RWPE2 (cell line): ENCODE measurements at regions not wholly inside any gene's neighbourhood (a gene's known extent, or its start where the extent isn't known, plus 50 kb on each side); places are given as distances from the start of the nearest gene placed in this dataset.
A peak's percentile ranks its signal among the peaks of the same experiment; 100 is the strongest.

Experiments used
- ATAC-seq: fragments of 200-7000 bp; cut with Tn5 transposase; 3 replicates; pipeline ENCODE4 v1.9.1; 2021; ENCODE audit warnings: low read depth
- DNase-seq: peaks from one replicate; pipeline ENCODE4 v3.0.0-alpha.2; 2020; ENCODE audit warnings: low spot score
- H3K27ac ChIP-seq: fragments of 450-650 bp; 2 replicates; pipeline ENCODE4 v1.5.1; 2017; ENCODE audit warnings: mild to moderate bottlenecking; ENCODE audit not compliant: poor library complexity, severe bottlenecking
- H3K27me3 ChIP-seq: fragments of 250-450 bp; sonication (Bioruptor Pico); 2 replicates; pipeline ENCODE4 v1.5.1; 2021; ENCODE audit warnings: mild to moderate bottlenecking, moderate library complexity; ENCODE audit not compliant: insufficient read depth, poor library complexity, severe bottlenecking
- H3K36me3 ChIP-seq: fragments of 250-450 bp; sonication (Bioruptor Pico); 2 replicates; pipeline ENCODE4 v1.5.1; 2020; ENCODE audit warnings: low read depth, mild to moderate bottlenecking, moderate library complexity
- H3K4me1 ChIP-seq: fragments of 250-450 bp; sonication (Bioruptor Pico); 2 replicates; pipeline ENCODE4 v1.5.1; 2021; ENCODE audit warnings: mild to moderate bottlenecking, moderate library complexity; ENCODE audit not compliant: insufficient read depth, poor library complexity, severe bottlenecking
- H3K4me3 ChIP-seq: fragments of 250-450 bp; sonication (Bioruptor Pico); 2 replicates; pipeline ENCODE4 v1.5.1; 2021; ENCODE audit warnings: mild to moderate bottlenecking, moderate library complexity; ENCODE audit not compliant: severe bottlenecking
- H3K9me3 ChIP-seq: fragments of 250-450 bp; sonication (Bioruptor Pico); 2 replicates; pipeline ENCODE4 v1.5.1; 2021; ENCODE audit warnings: mild to moderate bottlenecking, moderate library complexity; ENCODE audit not compliant: severe bottlenecking
- TF ChIP-seq, protein P1 (sequence below): fragments of 450-650 bp; IDR thresholded peaks from one replicate; pipeline ENCODE4 v1.5.1; 2017; ENCODE audit warnings: mild to moderate bottlenecking, moderate library complexity; ENCODE audit not compliant: poor library complexity, severe bottlenecking

DNA sequence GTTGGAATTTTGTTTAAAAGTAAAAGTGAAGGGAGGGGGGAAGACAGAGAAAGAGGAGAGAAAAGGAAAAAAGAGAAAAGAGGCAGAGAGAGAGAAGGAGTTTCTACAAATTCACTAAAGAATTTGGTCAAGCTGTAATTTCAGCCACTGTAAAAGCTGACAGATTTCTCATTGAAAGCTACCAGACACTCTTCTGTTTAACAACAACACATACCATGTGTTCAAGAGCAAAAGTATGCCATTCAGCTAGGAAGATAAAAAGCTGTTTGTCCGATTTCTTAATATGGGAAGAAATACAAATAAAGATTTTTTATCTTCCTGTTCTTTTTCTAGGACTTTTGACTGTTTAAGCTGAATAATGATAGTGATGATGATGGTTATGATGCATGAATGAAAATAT, 204.8 kb upstream of the RSPO3 start:
- Histone ChIP-seq H3K9me3 (no peaks in the 10 kb centered on the region), H3K27ac (no peak overlapping the region), H3K36me3 (no peaks in the 10 kb centered on the region), H3K4me3 (no peak overlapping the region), H3K4me1 (no peaks in the 10 kb centered on the region), H3K27me3 (no peaks in the 10 kb centered on the region)
- ATAC-seq (no peak), DNase-seq (no peak)
- TF ChIP-seq, protein P1, sequence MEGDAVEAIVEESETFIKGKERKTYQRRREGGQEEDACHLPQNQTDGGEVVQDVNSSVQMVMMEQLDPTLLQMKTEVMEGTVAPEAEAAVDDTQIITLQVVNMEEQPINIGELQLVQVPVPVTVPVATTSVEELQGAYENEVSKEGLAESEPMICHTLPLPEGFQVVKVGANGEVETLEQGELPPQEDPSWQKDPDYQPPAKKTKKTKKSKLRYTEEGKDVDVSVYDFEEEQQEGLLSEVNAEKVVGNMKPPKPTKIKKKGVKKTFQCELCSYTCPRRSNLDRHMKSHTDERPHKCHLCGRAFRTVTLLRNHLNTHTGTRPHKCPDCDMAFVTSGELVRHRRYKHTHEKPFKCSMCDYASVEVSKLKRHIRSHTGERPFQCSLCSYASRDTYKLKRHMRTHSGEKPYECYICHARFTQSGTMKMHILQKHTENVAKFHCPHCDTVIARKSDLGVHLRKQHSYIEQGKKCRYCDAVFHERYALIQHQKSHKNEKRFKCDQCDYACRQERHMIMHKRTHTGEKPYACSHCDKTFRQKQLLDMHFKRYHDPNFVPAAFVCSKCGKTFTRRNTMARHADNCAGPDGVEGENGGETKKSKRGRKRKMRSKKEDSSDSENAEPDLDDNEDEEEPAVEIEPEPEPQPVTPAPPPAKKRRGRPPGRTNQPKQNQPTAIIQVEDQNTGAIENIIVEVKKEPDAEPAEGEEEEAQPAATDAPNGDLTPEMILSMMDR = no peak

DNA sequence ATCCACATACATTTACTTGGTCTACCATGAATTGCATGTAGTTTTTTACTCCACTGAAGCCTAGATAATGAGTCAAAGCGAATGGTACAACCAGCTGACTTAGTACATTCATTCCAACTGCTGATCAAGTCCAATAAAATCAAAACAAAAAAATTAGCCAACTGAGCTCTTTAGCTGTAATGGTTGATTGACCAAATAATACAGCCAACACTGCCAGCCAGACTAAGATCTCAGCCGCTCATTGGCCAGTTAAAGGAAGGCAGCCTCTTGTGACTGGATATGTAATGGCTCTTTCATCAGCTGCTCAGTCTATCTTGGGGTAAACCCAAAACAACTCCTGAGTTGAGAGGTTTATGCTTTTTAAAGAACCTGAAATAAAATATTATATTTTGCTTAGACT, 204.3 kb upstream of the RSPO3 start:
- no peak for ATAC-seq
- Histone ChIP-seq H3K4me3 (no peak overlapping the region), H3K36me3 (no peaks in the 10 kb centered on the region), H3K4me1 (peaks cover 1% of the 10 kb centered on the region), H3K9me3 (no peaks in the 10 kb centered on the region), H3K27me3 (no peaks in the 10 kb centered on the region), H3K27ac (no peak overlapping the region)
- DNase-seq = no peak
- TF ChIP-seq, protein P1 = no peak

DNA sequence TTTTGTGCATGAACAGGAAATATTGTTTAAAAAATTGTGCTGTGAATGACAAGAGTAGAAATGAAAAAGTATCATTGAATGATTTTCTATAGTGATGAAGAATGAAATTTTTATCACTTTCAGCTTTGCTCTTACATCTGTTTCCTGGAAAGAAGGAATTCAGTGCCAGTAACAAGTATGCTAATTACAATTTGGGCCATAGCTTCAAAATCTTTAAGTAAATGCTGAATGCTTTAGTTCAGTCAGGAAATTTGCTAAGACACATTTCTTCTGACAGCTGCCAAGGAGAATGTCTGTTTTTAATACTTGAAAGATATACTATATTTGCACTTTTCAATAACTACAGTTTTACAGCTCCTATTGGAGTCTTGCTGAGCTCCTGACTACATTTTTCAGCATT, 203.7 kb upstream of the RSPO3 start:
- no peaks in the 10 kb centered on the region for H3K9me3 ChIP-seq
- TF ChIP-seq, protein P1 = no peak
- ATAC-seq = no peak
- H3K27me3 ChIP-seq = no peaks in the 10 kb centered on the region
- no peaks in the 10 kb centered on the region for H3K36me3 ChIP-seq
- no peak for DNase-seq
- H3K4me1 ChIP-seq = peaks cover 8% of the 10 kb centered on the region
- H3K27ac ChIP-seq = no peak overlapping the region
- no peak overlapping the region for H3K4me3 ChIP-seq

DNA sequence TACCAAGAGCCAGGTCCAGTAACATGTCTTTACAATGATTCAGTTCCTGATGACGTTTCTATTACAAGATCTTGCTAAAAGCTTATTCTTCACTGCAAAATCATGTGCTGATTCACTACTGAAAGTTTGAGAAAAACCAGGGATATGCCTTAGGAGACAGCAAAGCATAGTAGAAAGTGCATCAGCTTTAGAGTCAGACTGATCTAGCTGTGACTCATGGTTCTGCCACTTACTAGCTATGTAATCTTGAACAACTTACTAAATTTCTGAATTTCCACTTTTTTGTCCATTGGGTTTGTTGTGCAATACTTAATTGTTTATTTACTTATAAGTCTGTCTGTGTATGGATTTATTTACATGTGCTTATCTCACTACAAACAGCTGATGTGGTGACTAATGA, 198.5 kb upstream of the RSPO3 start:
- peaks cover 15% of the 10 kb centered on the region for H3K4me1 ChIP-seq
- TF ChIP-seq, protein P1 = no peak
- ATAC-seq = peak; percentile 100
- no peak for DNase-seq
- peak overlapping the region; percentile 63 for H3K27ac ChIP-seq
- no peaks in the 10 kb centered on the region for H3K27me3 ChIP-seq
- no peaks in the 10 kb centered on the region for H3K9me3 ChIP-seq
- H3K4me3 ChIP-seq = no peak overlapping the region
- H3K36me3 ChIP-seq = no peaks in the 10 kb centered on the region

DNA sequence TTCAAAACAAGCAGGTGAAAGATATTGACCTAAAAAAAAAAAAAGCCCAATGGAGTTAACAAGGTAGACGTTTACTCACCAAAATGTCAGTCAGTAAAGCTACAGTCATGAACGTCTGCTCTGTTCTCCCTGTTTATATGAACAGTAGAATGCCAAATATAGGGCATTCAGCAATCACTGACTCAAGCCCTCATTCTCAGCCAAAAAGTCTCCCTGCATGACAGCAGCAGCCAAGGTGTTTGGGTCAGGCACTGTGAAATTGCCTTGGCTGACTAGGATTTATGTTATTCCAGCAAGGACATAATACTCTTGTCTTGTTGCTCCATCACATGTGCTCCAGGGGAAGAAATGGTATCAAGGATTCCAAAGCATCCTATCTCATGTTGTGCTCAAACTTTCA, 194.7 kb upstream of the RSPO3 start:
- ATAC-seq = no peak
- no peaks in the 10 kb centered on the region for H3K36me3 ChIP-seq
- peaks cover 15% of the 10 kb centered on the region for H3K4me1 ChIP-seq
- TF ChIP-seq, protein P1 = no peak
- no peaks in the 10 kb centered on the region for H3K9me3 ChIP-seq
- no peaks in the 10 kb centered on the region for H3K27me3 ChIP-seq
- H3K27ac ChIP-seq = no peak overlapping the region
- H3K4me3 ChIP-seq = no peak overlapping the region
- DNase-seq = no peak
